ENCODE measurements at regions not wholly inside any gene's neighbourhood (a gene's known extent, or its start where the extent isn't known, plus 50 kb on each side); places are given as distances from the start of the nearest gene placed in this dataset.

- H3K9ac ChIP-seq (ENCODE audit: low read length), result no peak overlapping the region
- Mint-ChIP-seq H3K4me3 (ENCODE audit: unreplicated experiment) (no peak overlapping the region), H3K4me1 (ENCODE audit: low read depth, unreplicated experiment) (no peaks in the 10 kb centered on the region), H3K27me3 (ENCODE audit: low read depth, unreplicated experiment) (no peaks in the 10 kb centered on the region), H3K36me3 (ENCODE audit: low read depth, unreplicated experiment) (no peaks in the 10 kb centered on the region), H3K9me3 (ENCODE audit: unreplicated experiment) (peaks cover 3% of the 10 kb centered on the region), H3K27ac (ENCODE audit: unreplicated experiment) (no peak overlapping the region)
- H3K4me2 ChIP-seq (ENCODE audit: low read length), result no peak overlapping the region
- H3K27ac ChIP-seq (ENCODE audit: low read depth, low read length), result no peak overlapping the region
- H3K79me2 ChIP-seq (ENCODE audit: insufficient read depth, low read length), result no peaks in the 10 kb centered on the region
- H3K4me1 ChIP-seq (ENCODE audit: insufficient read depth, low read length), result no peaks in the 10 kb centered on the region
- H3K36me3 ChIP-seq (ENCODE audit: insufficient read depth, low read length), result no peaks in the 10 kb centered on the region
- FAIRE-seq (no peak), DNase-seq (ENCODE audit: low read depth) (no peak)
- no peaks in the 10 kb centered on the region for H3K9me3 ChIP-seq (ENCODE audit: insufficient read depth, low read depth, low read length)
- no peak overlapping the region for H2AFZ ChIP-seq (ENCODE audit: low read depth, low read length)
- TF ChIP-seq EZH2 (IDR thresholded peaks at IDR 0.05; ENCODE audit: insufficient read depth, low read length), result no peak
- TF ChIP-seq, protein P1, sequence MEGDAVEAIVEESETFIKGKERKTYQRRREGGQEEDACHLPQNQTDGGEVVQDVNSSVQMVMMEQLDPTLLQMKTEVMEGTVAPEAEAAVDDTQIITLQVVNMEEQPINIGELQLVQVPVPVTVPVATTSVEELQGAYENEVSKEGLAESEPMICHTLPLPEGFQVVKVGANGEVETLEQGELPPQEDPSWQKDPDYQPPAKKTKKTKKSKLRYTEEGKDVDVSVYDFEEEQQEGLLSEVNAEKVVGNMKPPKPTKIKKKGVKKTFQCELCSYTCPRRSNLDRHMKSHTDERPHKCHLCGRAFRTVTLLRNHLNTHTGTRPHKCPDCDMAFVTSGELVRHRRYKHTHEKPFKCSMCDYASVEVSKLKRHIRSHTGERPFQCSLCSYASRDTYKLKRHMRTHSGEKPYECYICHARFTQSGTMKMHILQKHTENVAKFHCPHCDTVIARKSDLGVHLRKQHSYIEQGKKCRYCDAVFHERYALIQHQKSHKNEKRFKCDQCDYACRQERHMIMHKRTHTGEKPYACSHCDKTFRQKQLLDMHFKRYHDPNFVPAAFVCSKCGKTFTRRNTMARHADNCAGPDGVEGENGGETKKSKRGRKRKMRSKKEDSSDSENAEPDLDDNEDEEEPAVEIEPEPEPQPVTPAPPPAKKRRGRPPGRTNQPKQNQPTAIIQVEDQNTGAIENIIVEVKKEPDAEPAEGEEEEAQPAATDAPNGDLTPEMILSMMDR (IDR thresholded peaks at IDR 0.05; ENCODE audit: insufficient read depth, low read depth, low read length), result no peak
- H3K4me3 ChIP-seq (ENCODE audit: insufficient read depth, low read depth, low read length), result no peak overlapping the region
- no peaks in the 10 kb centered on the region for H4K20me1 ChIP-seq (ENCODE audit: insufficient read depth, low read length)
- H3K27me3 ChIP-seq (ENCODE audit: insufficient read depth, low read length), result no peaks in the 10 kb centered on the region
Measured at GRCh38 chr6:141000917-141001316, 1131.8 kb upstream of the GJE1 start.

DNA sequence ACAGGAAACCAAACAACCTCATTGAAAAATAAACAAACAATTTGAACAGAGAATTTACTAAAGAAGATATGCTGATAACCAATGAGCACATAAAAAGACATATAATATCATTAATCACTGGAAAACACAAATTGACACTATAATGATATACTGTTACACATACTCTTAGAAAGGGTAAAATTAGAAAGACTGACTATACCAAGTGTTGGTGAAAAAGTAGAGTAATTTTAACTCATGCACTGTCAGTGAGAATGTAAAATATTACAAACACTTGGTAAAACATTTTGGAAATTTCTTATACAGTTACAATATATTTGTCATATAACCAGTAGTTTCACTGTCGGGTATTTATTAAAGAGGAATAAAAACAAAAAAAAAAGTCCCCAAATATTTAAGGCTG, 1139.2 kb upstream of the GJE1 start:
- H3K36me3 Mint-ChIP-seq (ENCODE audit: low read depth, unreplicated experiment), result no peaks in the 10 kb centered on the region
- no peak for TF ChIP-seq EZH2 (IDR thresholded peaks at IDR 0.05; ENCODE audit: insufficient read depth, low read length)
- TF ChIP-seq, protein P1 (IDR thresholded peaks at IDR 0.05; ENCODE audit: insufficient read depth, low read depth, low read length), result no peak
- no peak overlapping the region for H3K4me3 ChIP-seq (ENCODE audit: insufficient read depth, low read depth, low read length)
- FAIRE-seq, result no peak
- H3K4me2 ChIP-seq (ENCODE audit: low read length), result no peak overlapping the region
- no peak overlapping the region for H3K4me3 Mint-ChIP-seq (ENCODE audit: unreplicated experiment)
- H3K36me3 ChIP-seq (ENCODE audit: insufficient read depth, low read length), result no peaks in the 10 kb centered on the region
- H4K20me1 ChIP-seq (ENCODE audit: insufficient read depth, low read length), result no peaks in the 10 kb centered on the region
- no peaks in the 10 kb centered on the region for H3K79me2 ChIP-seq (ENCODE audit: insufficient read depth, low read length)
- no peak overlapping the region for H2AFZ ChIP-seq (ENCODE audit: low read depth, low read length)
- H3K4me1 Mint-ChIP-seq (ENCODE audit: low read depth, unreplicated experiment), result no peaks in the 10 kb centered on the region
- H3K27me3 ChIP-seq (ENCODE audit: insufficient read depth, low read length), result no peaks in the 10 kb centered on the region
- no peak overlapping the region for H3K9ac ChIP-seq (ENCODE audit: low read length)
- H3K27me3 Mint-ChIP-seq (ENCODE audit: low read depth, unreplicated experiment), result no peaks in the 10 kb centered on the region
- peaks cover 7% of the 10 kb centered on the region for H3K9me3 Mint-ChIP-seq (ENCODE audit: unreplicated experiment)
- H3K4me1 ChIP-seq (ENCODE audit: insufficient read depth, low read length), result no peaks in the 10 kb centered on the region
- no peak overlapping the region for H3K27ac ChIP-seq (ENCODE audit: low read depth, low read length)
- H3K27ac Mint-ChIP-seq (ENCODE audit: unreplicated experiment), result no peak overlapping the region
- no peaks in the 10 kb centered on the region for H3K9me3 ChIP-seq (ENCODE audit: insufficient read depth, low read depth, low read length)
- DNase-seq (ENCODE audit: low read depth), result no peak

DNA sequence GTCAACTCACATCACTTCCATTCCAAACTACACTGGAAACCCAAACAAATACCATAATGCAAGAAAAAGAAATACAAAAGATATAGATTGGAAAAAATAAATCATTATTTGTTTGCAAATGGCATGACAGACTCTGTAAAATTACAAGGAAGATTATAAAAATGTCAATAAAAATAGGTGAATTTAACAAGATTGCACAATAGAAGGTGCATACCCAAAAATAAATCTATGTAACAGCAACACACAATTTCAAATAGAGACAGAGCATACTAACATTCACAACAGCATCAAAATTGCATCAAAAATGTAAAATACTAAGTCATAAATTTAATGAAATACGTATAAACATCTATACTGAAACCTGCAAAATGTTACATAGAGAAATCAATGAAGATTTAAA, 1140.0 kb upstream of the GJE1 start:
- H3K27me3 Mint-ChIP-seq (ENCODE audit: low read depth, unreplicated experiment), result no peaks in the 10 kb centered on the region
- no peak overlapping the region for H2AFZ ChIP-seq (ENCODE audit: low read depth, low read length)
- no peaks in the 10 kb centered on the region for H3K4me1 ChIP-seq (ENCODE audit: insufficient read depth, low read length)

More for the DNA sequence above, 1140.0 kb upstream of the GJE1 start:
- no peaks in the 10 kb centered on the region for H3K9me3 ChIP-seq (ENCODE audit: insufficient read depth, low read depth, low read length)
- H3K4me1 Mint-ChIP-seq (ENCODE audit: low read depth, unreplicated experiment), result no peaks in the 10 kb centered on the region
- H3K79me2 ChIP-seq (ENCODE audit: insufficient read depth, low read length), result no peaks in the 10 kb centered on the region
- no peak for TF ChIP-seq EZH2 (IDR thresholded peaks at IDR 0.05; ENCODE audit: insufficient read depth, low read length)
- TF ChIP-seq, protein P1 (IDR thresholded peaks at IDR 0.05; ENCODE audit: insufficient read depth, low read depth, low read length), result no peak
- no peak overlapping the region for H3K4me3 ChIP-seq (ENCODE audit: insufficient read depth, low read depth, low read length)
- H3K9me3 Mint-ChIP-seq (ENCODE audit: unreplicated experiment), result peaks cover 7% of the 10 kb centered on the region
- H3K4me2 ChIP-seq (ENCODE audit: low read length), result no peak overlapping the region
- H3K4me3 Mint-ChIP-seq (ENCODE audit: unreplicated experiment), result no peak overlapping the region
- H3K27ac ChIP-seq (ENCODE audit: low read depth, low read length), result no peak overlapping the region
- FAIRE-seq (no peak), DNase-seq (ENCODE audit: low read depth) (no peak)
- no peaks in the 10 kb centered on the region for H3K27me3 ChIP-seq (ENCODE audit: insufficient read depth, low read length)
- no peak overlapping the region for H3K9ac ChIP-seq (ENCODE audit: low read length)
- H3K36me3 ChIP-seq (ENCODE audit: insufficient read depth, low read length), result no peaks in the 10 kb centered on the region
- no peaks in the 10 kb centered on the region for H4K20me1 ChIP-seq (ENCODE audit: insufficient read depth, low read length)
- no peak overlapping the region for H3K27ac Mint-ChIP-seq (ENCODE audit: unreplicated experiment)
- H3K36me3 Mint-ChIP-seq (ENCODE audit: low read depth, unreplicated experiment), result no peaks in the 10 kb centered on the region
